ENCODE measurements at regions not wholly inside any gene's neighbourhood (a gene's known extent, or its start where the extent isn't known, plus 50 kb on each side); places are given as distances from the start of the nearest gene placed in this dataset.

DNA sequence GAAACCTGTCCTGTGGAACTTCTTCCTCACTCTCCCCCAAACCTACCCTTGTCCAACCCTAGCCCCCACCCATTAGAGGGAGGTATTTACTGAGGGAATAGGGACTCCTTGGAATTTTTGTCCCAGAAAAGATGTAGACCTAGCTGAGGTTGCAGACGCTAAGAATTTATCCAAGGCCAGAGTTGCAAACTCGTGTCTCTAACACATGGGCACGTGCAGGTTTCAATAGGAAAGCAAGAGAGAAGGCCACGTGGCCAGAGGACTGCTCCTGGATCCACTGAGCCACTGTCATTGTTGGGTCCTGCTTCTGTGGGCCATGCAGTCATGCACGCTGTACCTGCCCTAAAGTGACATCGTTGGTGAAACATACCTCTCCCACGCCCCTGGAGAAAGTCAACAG, 243.4 kb upstream of the KCNG1 start:
- DNase-seq (ENCODE audit: low spot score), result no peak

DNA sequence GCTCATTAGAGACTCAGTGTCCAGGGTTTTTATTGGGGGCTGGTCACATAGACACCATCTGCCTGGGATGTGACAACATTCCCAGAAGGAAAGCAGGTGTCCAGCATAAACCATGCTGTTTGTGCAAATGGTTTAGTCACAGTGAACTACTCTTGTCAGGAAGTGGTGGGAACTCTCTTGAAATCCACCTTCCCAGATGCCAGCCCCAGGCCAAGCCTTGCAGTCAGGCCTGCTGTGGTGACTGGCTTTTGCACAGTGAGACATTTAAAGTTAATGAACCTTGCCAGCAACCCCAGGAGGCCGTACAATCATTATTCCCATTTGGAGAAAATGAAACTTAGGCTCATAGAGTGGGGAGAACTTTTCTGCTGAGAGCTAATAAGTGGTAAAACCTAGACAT, 242.5 kb upstream of the KCNG1 start:
- DNase-seq (ENCODE audit: low spot score), result no peak

DNA sequence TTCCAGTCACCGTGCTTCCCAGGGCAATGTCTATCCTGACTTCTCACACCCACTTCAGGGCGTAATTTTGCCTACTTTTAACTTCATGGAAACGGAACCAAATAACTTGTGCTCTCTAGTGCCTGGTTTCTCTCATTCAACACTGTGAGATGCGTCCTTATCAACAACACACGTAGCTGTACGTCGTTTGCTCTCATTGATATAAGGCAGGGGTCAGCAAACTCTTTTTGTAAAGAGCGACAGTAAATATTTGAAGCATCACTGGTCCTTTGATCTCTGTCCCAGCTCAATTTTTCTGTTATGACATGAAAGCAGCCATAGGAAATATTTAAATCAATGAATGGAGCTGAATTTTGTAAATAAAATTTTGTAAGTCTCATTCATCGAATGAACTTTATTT, 239.3 kb upstream of the KCNG1 start:
- DNase-seq (ENCODE audit: low spot score), result no peak

DNA sequence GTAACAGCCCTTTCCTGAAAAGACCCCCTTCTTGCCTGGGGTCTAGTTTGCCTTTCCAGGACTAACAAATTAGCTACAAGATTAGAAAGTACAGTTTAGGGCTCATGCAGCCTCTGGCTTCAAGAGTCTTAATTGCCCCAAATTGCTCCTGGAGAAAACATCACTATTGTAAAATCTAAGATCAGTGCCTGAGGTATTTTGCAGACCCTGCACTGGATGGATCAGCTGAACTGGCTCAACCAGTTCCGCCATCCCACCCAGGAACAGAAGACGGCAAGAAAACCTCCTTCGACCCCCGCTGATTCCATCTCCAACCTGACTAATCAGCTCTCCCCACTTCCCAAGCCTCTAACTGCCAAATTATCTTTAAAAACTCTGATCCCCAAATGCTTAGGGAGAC, 236.5 kb upstream of the KCNG1 start:
- DNase-seq (ENCODE audit: low spot score), result no peak

DNA sequence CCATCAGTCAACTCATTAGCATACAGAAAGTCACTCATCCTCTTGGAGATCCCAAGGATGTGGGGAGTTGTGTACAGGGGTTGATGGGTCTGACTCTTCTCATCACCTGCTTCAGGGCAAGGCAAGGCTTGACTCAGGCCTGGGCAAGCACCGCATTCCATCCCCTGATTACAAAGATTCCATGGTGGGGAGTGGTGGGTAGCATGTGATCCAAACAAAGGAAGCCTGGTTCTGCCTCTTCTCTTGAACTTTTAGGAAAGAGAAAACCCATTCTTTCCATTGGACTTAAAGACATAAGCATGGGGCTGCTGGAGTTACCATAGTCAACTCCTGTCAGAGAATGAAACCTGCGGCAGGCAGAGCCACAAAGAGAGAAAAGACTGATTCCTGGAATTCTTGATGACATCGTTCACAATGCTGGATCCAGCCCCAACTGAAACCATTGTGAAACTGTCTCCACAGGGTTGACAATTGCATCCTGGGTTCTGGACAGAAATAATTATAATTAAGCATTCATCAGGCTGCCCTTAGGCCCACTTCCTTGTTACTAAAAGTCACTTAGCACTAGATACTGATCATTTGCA, 235.8 kb upstream of the KCNG1 start:
- DNase-seq (ENCODE audit: low spot score), result no peak

DNA sequence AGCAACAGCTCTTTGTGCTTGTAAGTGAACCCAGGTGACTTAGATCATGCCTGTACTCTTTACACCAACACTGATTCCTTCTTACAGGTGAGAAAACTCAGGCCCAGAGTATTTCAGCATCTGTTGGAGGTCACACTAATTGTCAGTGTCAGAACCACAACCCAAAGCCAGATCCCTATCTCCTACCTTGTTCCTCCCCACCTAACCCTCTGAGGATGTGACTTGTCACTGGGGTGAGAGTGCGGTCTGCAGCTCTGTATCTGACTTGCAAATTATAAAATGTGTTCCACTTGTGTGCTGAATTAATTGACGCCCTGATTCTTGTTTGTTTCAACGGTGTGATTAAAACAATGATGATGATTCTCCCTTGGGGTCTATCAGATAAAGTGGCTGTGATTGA, 232.5 kb upstream of the KCNG1 start:
- no peak for DNase-seq (ENCODE audit: low spot score)

DNA sequence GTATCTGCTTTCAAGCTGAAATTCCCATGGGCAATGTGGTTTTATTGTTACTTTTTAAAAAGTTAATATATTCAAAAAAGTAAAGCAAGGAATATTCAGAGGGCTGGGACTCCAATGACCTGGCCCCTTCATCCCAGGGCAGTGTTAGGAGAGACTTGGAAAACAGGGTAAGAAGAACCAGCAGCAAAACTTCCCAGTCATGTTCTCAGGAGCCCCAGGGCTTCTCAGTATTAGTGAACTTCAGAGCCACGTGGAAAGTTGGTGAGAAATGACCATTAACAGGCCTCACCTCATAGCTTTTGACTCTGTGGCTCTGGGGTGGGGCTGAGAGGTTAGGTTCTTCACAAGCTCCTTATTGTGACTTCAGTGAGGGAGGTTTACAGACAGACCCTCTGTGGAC, 230.4 kb upstream of the KCNG1 start:
- no peak for DNase-seq (ENCODE audit: low spot score)

DNA sequence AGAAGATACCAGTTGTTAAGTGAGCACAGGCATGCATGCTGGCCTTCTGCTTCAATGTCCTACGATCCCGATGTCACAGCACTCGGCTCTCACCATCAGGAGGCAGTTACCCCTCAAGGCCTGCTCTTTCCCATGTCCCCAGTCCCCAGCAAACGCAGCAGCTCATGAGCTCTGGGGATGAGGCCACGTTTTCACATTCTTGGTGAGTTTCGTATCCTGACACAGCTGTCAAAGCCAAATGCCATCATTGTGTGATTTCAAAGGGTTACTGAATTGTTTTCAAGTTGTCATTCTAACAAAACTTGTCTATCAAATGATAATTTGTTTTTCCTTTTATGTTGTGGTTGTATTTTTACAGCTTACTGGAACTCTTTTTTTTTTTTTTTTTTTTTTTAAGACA, 226.9 kb upstream of the KCNG1 start:
- DNase-seq (ENCODE audit: low spot score), result no peak

DNA sequence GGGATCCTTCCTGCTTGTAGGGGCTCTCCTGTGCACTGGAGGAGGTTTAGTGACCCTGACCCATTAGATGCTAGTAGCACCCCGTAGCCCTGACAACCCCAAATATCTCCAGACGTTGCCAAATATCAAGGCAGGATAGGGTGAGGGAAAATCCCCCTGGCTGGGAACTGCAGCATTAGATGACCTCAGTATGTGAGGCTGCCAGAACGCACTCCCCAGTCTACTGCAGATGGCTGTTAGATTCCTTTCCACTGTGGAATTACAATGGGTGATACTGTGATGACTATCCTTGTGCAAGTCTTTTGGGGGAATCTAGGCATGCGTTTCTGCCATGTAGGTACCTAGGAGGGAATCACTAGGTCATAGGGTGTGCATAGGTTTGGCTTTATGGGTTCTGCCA, 226.3 kb upstream of the KCNG1 start:
- no peak for DNase-seq (ENCODE audit: low spot score)

DNA sequence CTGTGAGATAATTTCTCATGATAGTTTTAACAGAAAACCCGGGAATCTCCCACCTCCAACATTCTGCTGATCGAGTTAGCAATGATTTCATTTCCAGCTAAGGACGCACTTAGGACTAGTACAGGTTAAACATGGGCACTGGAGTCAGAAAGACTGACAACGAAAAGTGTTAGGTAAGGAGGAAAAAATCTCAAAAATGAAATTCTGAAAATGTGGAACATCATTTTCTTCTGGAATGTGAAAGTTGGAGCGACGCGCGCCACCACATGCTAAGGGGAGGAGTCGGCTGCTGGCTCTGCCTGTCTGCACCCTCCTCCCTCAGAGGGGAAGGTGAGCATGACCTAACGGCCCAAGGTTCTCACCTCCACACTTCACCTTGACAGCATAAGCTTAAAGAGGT, 221.6 kb upstream of the KCNG1 start:
- no peak for DNase-seq (ENCODE audit: low spot score)

DNA sequence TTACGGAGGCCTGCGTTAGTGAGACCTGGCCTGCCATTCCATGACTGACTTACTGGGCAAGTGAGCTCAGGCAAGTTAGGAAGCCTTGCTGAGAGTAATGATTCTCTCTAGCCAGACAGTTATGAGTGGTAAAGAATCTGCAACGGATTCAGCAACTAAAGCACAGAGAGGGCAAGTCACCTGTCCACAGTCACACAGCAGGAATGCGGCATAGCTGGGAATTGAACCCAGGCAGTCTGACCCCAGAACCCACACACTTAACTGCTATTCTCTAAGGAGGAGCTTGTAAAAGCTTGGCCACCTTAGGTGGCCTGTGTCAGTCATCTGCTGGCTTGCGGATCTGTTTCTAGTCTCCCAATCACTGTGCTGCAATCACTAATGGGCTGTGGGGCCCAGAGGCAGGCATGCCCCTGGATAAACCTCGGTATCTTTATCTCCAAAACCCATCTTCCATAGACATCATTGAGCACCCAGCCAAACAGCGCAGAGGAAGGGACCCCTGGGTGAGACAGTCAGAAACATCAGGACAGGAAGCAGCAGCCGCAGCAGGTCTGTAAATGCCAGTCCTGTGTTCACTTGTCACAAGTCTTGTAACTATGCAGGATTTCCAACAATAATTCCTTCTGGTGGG, 215.9 kb upstream of the KCNG1 start:
- DNase-seq (ENCODE audit: low spot score), result no peak

DNA sequence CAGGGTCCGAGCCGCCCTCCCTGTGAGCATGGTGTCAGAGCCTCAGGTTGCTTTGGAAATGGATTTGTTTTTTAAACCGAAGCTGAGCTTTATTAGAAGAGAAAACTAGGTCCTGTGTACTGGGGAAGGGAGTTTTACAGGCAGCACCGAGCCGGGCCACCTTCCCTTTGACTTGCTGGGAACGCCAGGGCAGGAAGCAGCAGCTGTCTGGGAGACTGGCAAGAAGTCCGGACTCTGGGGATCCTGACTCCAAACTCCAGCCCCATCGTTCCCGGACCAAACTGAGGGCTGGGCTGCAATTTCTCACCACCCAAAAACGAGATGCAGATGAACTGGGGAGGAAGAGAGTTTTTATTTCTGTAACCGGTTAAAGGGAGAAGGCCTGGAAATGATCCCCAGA, 214.9 kb upstream of the KCNG1 start:
- DNase-seq (ENCODE audit: low spot score), result no peak

DNA sequence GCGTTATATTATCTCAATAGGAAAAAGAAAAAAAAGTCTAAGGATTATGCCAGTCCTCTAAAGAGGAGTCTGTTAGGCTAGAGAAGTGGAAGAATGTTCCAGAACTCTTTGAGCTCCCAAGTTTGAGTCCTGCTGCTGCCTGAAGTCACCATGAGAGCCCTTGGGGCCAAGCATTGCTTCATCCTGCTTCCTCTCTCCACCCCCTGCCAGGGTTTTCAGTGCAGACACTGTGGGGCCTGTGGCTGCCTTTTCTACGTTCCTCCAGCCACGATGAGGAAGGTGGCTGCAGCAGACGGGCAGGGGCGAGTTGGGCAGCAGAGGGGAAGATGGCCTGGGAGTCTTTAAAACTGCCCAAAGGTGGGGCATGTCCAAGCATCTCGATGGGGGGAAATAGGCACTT, 214.4 kb upstream of the KCNG1 start:
- DNase-seq (ENCODE audit: low spot score), result no peak

DNA sequence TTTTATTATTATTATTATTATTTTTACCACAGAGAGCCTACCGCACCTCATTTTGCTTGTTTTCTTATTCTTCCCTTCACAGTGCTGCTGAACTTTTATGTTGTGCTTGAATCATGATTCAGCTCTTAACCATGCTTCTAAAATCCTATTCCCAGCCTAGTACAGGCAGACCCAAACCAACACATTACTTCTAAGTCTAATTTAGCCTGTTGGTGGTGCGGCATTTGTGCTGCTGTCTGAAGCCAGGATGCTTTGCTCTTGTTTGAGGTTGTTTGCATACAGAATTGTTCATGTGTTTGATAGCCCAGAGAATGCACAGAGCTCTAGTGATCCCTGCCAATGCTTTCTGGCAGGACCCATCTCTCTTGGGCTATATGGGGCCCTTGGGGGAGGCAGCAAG, 213.5 kb upstream of the KCNG1 start:
- DNase-seq (ENCODE audit: low spot score), result no peak

DNA sequence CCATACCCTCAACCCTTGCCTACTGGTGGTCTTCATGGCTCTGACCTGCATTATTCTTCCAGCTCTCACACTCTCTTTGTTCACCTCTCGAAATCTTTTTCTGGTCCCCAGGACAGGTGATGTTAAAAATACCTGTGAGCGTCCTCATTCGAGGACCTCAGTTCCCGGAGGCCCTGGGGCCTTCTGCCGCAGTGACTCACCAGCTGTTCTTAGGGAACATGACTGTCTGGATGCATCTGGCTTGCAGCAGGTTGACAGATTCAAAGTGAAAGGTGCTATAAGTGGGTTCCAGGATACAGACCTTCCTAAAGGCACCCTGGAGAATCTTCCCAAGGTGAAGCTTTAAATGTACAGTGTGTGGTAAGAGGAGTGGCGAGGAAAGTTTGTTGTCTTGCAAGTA, 210.4 kb upstream of the KCNG1 start:
- DNase-seq (ENCODE audit: low spot score), result no peak

DNA sequence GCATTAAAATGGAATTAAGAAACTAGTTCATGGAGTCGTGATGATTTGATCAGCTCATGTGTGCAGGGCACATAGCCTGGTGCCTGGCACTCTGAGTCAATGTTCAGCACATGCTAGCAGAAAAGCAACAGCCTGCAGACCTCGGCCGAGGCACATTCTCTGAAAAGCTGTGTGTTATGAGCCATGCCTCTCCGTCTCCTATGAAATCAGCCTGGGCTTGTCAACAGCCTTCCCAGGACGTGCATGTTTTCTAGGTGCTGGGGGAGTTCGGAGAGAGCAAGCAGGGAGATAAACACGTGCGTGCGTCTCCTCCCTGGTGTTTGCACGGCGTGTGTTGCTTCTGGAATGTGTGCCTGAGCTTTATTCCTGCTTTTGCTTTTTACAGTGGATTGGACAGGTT, 207.8 kb upstream of the KCNG1 start:
- no peak for DNase-seq (ENCODE audit: low spot score)

DNA sequence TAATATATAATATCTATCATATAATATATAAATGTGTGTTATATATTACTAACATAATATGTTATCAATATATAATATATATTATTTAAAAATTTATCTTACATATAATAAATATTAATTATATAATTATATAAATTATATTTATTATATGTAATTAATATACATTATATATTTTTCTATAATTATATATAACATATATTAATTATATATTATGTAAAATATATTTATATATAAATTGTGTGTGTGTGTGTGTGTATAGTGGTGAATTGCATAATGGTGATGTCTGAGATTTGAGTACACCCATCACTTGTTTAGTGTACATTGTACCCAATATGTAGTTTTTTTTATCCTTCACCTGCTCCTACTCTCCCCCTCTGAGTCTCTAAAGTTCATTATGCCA, 205.9 kb upstream of the KCNG1 start:
- DNase-seq (ENCODE audit: low spot score), result no peak

DNA sequence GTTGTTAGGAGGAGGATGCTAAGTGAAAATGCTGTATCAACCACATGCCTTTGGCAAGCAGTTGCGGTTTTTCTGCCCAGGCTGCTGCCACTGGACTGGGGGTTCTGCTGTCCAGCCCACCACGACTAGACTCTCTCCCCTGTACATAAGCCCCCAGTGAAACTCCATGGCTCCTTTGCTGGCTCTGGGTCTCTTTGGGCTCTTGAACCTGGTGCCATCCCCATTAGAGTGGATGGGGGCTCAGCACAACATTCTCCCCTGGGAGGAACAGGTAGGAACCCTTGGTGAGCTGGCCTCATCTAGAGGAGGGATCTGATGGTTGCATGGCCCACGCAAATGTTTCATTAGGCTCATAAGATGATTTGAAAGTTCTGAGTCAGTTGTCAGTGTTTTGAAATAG, 204.8 kb upstream of the KCNG1 start:
- no peak for DNase-seq (ENCODE audit: low spot score)

DNA sequence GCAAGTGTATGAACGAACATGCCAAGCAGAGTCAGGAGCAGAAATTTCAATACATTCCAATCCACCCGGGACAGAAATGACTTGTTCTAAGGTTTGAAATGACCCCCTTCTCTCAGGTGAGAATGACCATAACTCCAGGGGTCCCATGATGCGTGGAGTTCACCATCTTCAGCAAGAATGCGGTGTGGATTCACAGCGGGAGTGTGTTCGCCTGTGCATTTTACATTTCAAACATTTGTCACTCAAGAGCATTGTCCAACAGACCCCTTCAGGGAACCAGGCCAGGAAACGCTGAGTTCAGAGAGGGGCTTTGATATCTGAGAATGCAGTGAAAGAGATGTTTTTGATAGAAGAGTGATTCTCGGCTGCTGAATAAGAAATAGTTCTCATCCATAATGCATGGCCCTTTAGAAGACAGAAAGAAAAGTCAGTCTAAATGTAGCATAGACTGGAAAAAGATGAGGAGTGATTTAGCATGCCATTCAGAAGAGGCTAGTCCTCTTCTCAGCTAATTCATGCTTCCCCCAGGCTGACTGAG, 200.3 kb upstream of the KCNG1 start:
- DNase-seq (ENCODE audit: low spot score), result no peak

DNA sequence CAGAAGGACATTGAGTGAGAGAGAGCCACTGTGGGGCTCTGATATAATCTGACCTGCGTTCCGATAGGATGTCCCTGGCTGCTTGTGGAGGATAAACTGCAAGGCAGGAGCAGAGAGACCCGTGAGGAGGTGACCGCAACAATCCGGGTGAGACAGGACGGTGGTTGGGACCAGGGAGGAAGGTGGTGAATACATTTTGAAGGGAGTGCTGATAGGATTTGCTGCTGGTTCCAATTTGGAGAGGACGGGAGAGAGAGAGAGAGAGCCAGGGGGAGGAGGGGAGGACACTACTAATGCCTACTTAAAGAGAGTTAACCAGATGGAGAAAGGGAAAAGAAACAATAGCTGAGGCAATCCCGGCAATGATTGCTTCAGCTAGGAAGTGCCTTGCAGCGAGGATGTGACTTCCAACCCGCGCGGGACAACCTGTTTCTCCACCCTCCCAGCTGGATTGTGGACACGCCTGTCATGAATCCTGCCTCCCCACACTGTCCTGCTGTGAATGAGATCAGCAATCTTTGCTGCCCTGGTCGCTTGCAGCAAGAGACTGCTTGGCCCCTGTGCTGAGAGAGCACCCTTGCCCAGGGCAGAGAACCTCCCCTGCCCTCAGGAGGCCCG, 199.0 kb upstream of the KCNG1 start:
- DNase-seq (ENCODE audit: low spot score), result peak; percentile 19

DNA sequence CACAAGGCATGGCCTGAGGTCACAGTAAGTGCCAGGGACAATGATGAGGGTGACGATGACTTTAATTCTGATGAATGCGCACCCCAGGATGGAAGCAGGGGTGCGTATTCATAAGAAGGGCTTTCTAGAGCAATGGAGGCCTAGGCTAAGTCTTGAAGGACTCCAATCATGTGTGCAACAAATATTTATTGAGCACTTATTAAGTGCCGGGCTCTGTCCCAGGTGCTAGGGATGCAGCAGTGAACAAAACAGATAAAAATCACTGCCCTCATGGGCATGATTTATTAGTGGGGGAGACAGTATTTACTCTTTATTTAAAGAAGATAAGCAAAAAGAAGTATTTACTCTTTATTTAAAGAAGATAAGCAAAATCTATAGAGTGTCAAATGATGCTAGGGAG, 198.2 kb upstream of the KCNG1 start:
- no peak for DNase-seq (ENCODE audit: low spot score)

DNA sequence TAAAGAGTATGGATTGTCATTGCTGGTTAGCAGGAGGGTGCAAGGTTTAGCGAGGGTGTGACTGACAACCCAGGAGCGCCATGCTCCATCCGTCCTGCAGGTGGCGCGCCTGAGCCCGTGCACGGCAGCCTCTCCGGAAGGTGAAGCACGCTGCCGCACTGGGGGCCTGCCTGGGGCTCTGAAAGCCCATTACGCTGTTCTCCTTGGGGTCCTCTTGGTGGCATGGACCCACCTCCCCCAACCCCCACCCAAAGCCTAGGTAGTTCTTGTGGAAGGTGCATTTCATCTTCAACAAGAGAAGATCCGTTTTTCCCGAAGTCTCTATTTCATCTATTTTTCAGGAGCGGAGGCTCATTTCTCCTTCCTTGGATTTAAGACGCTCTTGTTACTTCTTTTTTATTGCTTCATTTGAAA, 197.4 kb upstream of the KCNG1 start:
- peak; percentile 59 for DNase-seq (ENCODE audit: low spot score)

DNA sequence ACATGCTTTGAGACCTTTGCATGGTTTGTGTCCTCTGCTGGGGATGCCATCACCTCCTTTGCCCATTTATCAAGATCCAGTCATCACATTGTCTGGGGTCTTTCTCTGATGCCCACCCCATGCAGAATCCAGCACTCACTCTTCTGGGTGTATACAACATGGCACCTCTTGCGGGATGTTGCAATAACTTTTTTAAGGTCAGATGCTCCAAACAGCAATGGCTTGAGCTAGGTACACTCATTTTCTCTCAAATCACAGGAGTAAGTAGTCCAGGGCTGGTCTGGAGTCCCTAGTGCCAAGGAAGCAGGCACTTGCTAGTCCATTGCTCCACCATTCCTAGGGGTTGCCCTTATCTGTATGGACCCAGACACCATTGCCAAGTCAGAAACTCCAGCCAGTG, 196.6 kb upstream of the KCNG1 start:
- no peak for DNase-seq (ENCODE audit: low spot score)

DNA sequence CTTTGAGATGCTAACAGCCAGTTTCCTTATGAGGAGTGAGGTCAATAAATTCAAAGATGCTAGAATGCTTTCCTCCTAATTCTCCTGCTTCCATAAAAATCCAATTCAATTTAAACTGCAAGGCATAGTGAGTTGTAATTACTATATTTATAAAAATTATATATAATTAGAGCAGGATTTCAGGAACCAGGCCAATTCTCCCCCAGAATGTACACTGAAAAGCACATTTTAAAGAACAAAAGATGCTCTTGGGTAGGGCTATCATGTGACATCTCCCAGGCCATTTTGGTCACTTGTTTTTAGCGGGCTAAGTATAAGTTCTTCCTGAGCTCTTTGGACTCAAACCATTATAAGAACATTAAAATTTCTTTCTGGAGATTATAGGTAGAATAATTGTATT, 195.7 kb upstream of the KCNG1 start:
- DNase-seq (ENCODE audit: low spot score), result no peak
